MM.1S (cell line): ENCODE measurements at regions not wholly inside any gene's neighbourhood (a gene's known extent, or its start where the extent isn't known, plus 50 kb on each side); places are given as distances from the start of the nearest gene placed in this dataset.

Source experiments
- DNase-seq: peaks from one replicate; pipeline ENCODE4 v3.0.0-alpha.2; 2015
- H2AFZ ChIP-seq: fragments of 300-600 bp; sonication (generic); 2 replicates; pipeline ENCODE4 v1.6.0; 2016; ENCODE audit warnings: antibody characterized with exemption, low read length
- H3F3A ChIP-seq: fragments of 300-600 bp; sonication (generic); 2 replicates; pipeline ENCODE4 v1.6.1; 2016; ENCODE audit warnings: mild to moderate bottlenecking, antibody characterized with exemption, low read length, moderate library complexity, mixed read lengths; ENCODE audit not compliant: insufficient read depth
- H3K27ac ChIP-seq: fragments of 300-600 bp; sonication (generic); 2 replicates; pipeline ENCODE4 v1.5.1; 2016; ENCODE audit warnings: mild to moderate bottlenecking, low read length
- H3K27me3 ChIP-seq: fragments of 300-600 bp; sonication (generic); replicated peaks from 2 replicates; pipeline ENCODE4 v1.6.0; 2016; ENCODE audit warnings: low read length; ENCODE audit not compliant: insufficient read depth
- H3K36me3 ChIP-seq: fragments of 300-600 bp; sonication (generic); replicated peaks from 2 replicates; pipeline ENCODE4 v1.6.1; 2016; ENCODE audit warnings: mild to moderate bottlenecking, low read length, mixed read lengths; ENCODE audit not compliant: insufficient read depth
- H3K4me1 ChIP-seq: fragments of 300-600 bp; sonication (generic); 2 replicates; pipeline ENCODE4 v1.6.1; 2016; ENCODE audit warnings: low read length, mixed read lengths
- H3K4me2 ChIP-seq: fragments of 300-600 bp; sonication (generic); 2 replicates; pipeline ENCODE4 v1.6.0; 2016; ENCODE audit warnings: low read depth, low read length
- H3K4me3 ChIP-seq: fragments of 300-600 bp; sonication (generic); 2 replicates; pipeline ENCODE4 v1.5.1; 2016; ENCODE audit warnings: low read length, mixed read lengths
- H3K79me2 ChIP-seq: fragments of 300-600 bp; sonication (generic); 2 replicates; pipeline ENCODE4 v1.6.1; 2016; ENCODE audit warnings: mixed run types, low read length, mixed read lengths
- H3K9ac ChIP-seq: fragments of 300-600 bp; sonication (generic); 2 replicates; pipeline ENCODE4 v1.6.1; 2016; ENCODE audit warnings: low read length, mixed read lengths
- H3K9me2 ChIP-seq: fragments of 300-600 bp; sonication (generic); replicated peaks from 2 replicates; pipeline ENCODE4 v1.6.1; 2016; ENCODE audit warnings: mild to moderate bottlenecking, low read length, mixed read lengths; ENCODE audit not compliant: insufficient read depth
- H3K9me3 ChIP-seq: fragments of 300-600 bp; sonication (generic); replicated peaks from 2 replicates; pipeline ENCODE4 v1.6.1; 2016; ENCODE audit warnings: mild to moderate bottlenecking, low read length, mixed read lengths; ENCODE audit not compliant: insufficient read depth
- H4K20me1 ChIP-seq: fragments of 300-600 bp; sonication (generic); 2 replicates; pipeline ENCODE4 v1.6.1; 2016; ENCODE audit warnings: mild to moderate bottlenecking, low read length, moderate library complexity, mixed read lengths; ENCODE audit not compliant: insufficient read depth
- CTCF ChIP-seq: fragments of 300-600 bp; sonication (generic); IDR thresholded peaks from 2 replicates; pipeline ENCODE4 v1.5.1; 2016; ENCODE audit warnings: antibody characterized with exemption, low read length, mixed read lengths
- EZH2 ChIP-seq: fragments of 300-600 bp; sonication (generic); optimal IDR thresholded peaks from 2 replicates; pipeline ENCODE3; 2017; ENCODE audit warnings: low read depth, mild to moderate bottlenecking, antibody characterized with exemption, low read length, mixed read lengths
- EZH2phosphoT487 ChIP-seq: fragments of 300-600 bp; sonication (generic); IDR thresholded peaks from 2 replicates; pipeline ENCODE4 v1.6.1; 2018; ENCODE audit warnings: antibody characterized with exemption, low read length

GRCh38 chr10:57621466-57621865 lies 646.2 kb downstream of the IPMK start:
- Histone ChIP-seq H3K4me2 (no peak overlapping the region), H3K9ac (no peak overlapping the region), H3K4me1 (no peaks in the 10 kb centered on the region), H3K79me2 (no peaks in the 10 kb centered on the region), H3K9me3 (no peaks in the 10 kb centered on the region), H2AFZ (no peak overlapping the region), H3K4me3 (no peak overlapping the region), H3K27me3 (no peaks in the 10 kb centered on the region), H4K20me1 (no peaks in the 10 kb centered on the region), H3F3A (no peaks in the 10 kb centered on the region), H3K36me3 (no peaks in the 10 kb centered on the region), H3K27ac (no peak overlapping the region), H3K9me2 (no peaks in the 10 kb centered on the region)
- DNase-seq, result no peak
- TF ChIP-seq CTCF (no peak), EZH2phosphoT487 (no peak), EZH2 (no peak)

- no peak overlapping the region for H3K4me3 ChIP-seq
- H3K79me2 ChIP-seq, result no peaks in the 10 kb centered on the region
- no peak overlapping the region for H3K4me2 ChIP-seq
- H3K36me3 ChIP-seq, result no peaks in the 10 kb centered on the region
- H4K20me1 ChIP-seq, result no peaks in the 10 kb centered on the region
- no peak overlapping the region for H3K9ac ChIP-seq
- no peaks in the 10 kb centered on the region for H3K9me2 ChIP-seq
- no peak for TF ChIP-seq EZH2
- no peak for TF ChIP-seq EZH2phosphoT487
- TF ChIP-seq CTCF, result no peak
- no peaks in the 10 kb centered on the region for H3K27me3 ChIP-seq
- no peak overlapping the region for H3K27ac ChIP-seq
- H2AFZ ChIP-seq, result no peak overlapping the region
- H3K9me3 ChIP-seq, result no peaks in the 10 kb centered on the region
- no peaks in the 10 kb centered on the region for H3K4me1 ChIP-seq
- no peak for DNase-seq
- H3F3A ChIP-seq, result no peaks in the 10 kb centered on the region
Observed at GRCh38 chr10:57605948-57606485, 661.7 kb downstream of the IPMK start.

- H3K4me3 ChIP-seq, result no peak overlapping the region
- no peaks in the 10 kb centered on the region for H4K20me1 ChIP-seq
- no peak overlapping the region for H3K27ac ChIP-seq
- no peaks in the 10 kb centered on the region for H3K9me3 ChIP-seq
- no peaks in the 10 kb centered on the region for H3K27me3 ChIP-seq
- TF ChIP-seq CTCF, result no peak
- TF ChIP-seq EZH2phosphoT487, result no peak
- TF ChIP-seq EZH2, result no peak
- H3K4me1 ChIP-seq, result no peaks in the 10 kb centered on the region
- no peak overlapping the region for H3K4me2 ChIP-seq
- H3K36me3 ChIP-seq, result no peaks in the 10 kb centered on the region
- no peak overlapping the region for H2AFZ ChIP-seq
- H3F3A ChIP-seq, result no peaks in the 10 kb centered on the region
- H3K79me2 ChIP-seq, result no peaks in the 10 kb centered on the region
- H3K9me2 ChIP-seq, result no peaks in the 10 kb centered on the region
- no peak overlapping the region for H3K9ac ChIP-seq
- DNase-seq, result no peak
Observed at GRCh38 chr10:57599440-57599839, 668.3 kb downstream of the IPMK start.
